ENCODE measurements at regions not wholly inside any gene's neighbourhood (a gene's known extent, or its start where the extent isn't known, plus 50 kb on each side); places are given as distances from the start of the nearest gene placed in this dataset.

DNA sequence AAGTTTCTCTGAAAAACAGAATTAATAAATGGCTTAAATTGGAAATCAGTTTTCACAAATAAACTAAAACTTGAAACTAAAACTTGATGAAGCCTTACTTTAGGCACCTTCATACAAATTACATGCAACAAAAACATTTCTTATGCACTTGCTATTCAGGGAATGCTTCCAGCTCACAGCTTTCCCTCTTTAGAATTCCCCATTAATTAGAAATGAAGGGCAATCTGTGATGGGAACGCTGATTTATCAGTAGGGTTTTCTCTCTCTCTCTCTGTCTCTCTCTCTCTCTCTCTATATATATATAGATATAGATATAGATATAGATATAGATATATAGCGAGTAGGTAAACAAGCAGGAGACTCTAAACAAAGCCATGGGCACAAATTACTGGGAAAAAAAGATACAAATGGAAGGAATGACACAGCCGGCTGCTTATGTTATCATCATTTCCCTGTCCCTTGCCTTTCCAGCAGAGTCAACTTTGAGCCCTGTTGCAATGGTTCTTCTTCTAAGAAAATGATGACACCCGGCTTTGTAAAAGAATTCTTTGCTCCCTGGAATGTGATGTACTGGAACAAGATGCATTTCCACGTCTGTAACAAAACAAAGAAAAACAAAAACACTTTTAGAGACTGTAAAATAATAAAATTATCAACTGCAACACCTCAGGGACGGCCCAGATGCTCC is 1121.6 kb upstream of the TMEM132C start:
- TF ChIP-seq CTCF (IDR thresholded peaks at IDR 0.05; ENCODE audit: unreplicated experiment), result no peak
- no peak overlapping the region for H3K4me3 Mint-ChIP-seq (ENCODE audit: low read depth, unreplicated experiment)
- no peak for DNase-seq
- no TSS peak for BruUV-seq (replicated peaks)
- no peaks in the 10 kb centered on the region for H3K27me3 Mint-ChIP-seq (ENCODE audit: unreplicated experiment)
- no peaks in the 10 kb centered on the region for H3K4me1 Mint-ChIP-seq (ENCODE audit: low read depth, unreplicated experiment)
- no peak overlapping the region for H3K27ac Mint-ChIP-seq (ENCODE audit: unreplicated experiment)
- H3K9me3 Mint-ChIP-seq (ENCODE audit: low read depth, unreplicated experiment), result peaks cover 5% of the 10 kb centered on the region
- CTCF ChIA-PET, result no interaction called here
- no peaks in the 10 kb centered on the region for H3K36me3 Mint-ChIP-seq (ENCODE audit: insufficient read depth, unreplicated experiment)
- intact Hi-C loops (cut with micrococcal nuclease; ENCODE audit: unreplicated experiment), result no loop called here

- no peak for TF ChIP-seq CTCF (IDR thresholded peaks at IDR 0.05; ENCODE audit: unreplicated experiment)
- H3K9me3 Mint-ChIP-seq (ENCODE audit: low read depth, unreplicated experiment), result peaks cover 3% of the 10 kb centered on the region
- DNase-seq, result no peak
- H3K27ac Mint-ChIP-seq (ENCODE audit: unreplicated experiment), result no peak overlapping the region
- H3K36me3 Mint-ChIP-seq (ENCODE audit: insufficient read depth, unreplicated experiment), result no peaks in the 10 kb centered on the region
- H3K27me3 Mint-ChIP-seq (ENCODE audit: unreplicated experiment), result no peaks in the 10 kb centered on the region
- H3K4me3 Mint-ChIP-seq (ENCODE audit: low read depth, unreplicated experiment), result no peak overlapping the region
- CTCF ChIA-PET, result no interaction called here
- H3K4me1 Mint-ChIP-seq (ENCODE audit: low read depth, unreplicated experiment), result no peaks in the 10 kb centered on the region
- intact Hi-C loops (cut with micrococcal nuclease; ENCODE audit: unreplicated experiment), result no loop called here
- BruUV-seq (replicated peaks), result no TSS peak
Observed at GRCh38 chr12:127145929-127146789, 1120.8 kb upstream of the TMEM132C start.

DNA sequence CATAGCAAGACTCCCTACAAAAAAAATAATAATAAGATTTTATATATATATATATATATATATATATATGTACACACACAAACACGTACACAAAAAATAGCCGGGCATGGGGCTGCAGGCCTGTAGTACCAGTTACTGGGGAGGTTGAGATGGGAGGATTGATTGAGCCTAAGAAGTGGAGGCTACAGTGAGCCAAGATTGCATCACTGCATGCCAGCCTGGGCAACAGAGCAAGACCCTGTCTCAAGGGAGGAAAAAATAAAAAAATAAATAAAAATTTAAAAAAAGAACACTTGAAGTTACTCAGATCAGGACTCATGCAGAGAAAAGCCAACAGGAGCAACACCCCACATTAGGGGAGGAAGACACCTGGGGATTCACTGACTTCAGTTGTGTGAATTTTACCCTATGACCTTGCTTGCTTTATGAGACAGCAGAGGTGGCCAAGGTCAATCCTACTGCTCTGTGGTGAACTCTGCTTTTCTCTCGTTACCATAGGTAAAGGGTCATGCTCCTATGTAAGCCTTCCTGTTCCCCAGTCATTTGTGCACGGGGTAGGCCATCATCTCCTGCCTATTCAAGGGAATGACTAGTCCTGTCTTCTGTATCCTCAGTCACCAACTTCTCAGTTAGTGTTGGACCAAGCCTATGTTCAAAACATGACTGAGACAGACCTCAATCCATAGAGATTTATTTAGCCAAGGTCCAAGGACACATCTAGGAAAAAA is 1119.8 kb upstream of the TMEM132C start:
- intact Hi-C loops (cut with micrococcal nuclease; ENCODE audit: unreplicated experiment), result no loop called here
- Mint-ChIP-seq H3K4me1 (ENCODE audit: low read depth, unreplicated experiment) (no peaks in the 10 kb centered on the region), H3K27me3 (ENCODE audit: unreplicated experiment) (no peaks in the 10 kb centered on the region), H3K9me3 (ENCODE audit: low read depth, unreplicated experiment) (no peaks in the 10 kb centered on the region), H3K27ac (ENCODE audit: unreplicated experiment) (no peak overlapping the region), H3K4me3 (ENCODE audit: low read depth, unreplicated experiment) (no peak overlapping the region), H3K36me3 (ENCODE audit: insufficient read depth, unreplicated experiment) (no peaks in the 10 kb centered on the region)
- CTCF ChIA-PET, result no interaction called here
- no TSS peak for BruUV-seq (replicated peaks)
- no peak for DNase-seq
- TF ChIP-seq CTCF (IDR thresholded peaks at IDR 0.05; ENCODE audit: unreplicated experiment), result no peak

- no TSS peak for BruUV-seq (replicated peaks)
- no peak for TF ChIP-seq CTCF (IDR thresholded peaks at IDR 0.05; ENCODE audit: unreplicated experiment)
- intact Hi-C loops (cut with micrococcal nuclease; ENCODE audit: unreplicated experiment), result no loop called here
- Mint-ChIP-seq H3K27me3 (ENCODE audit: unreplicated experiment) (no peaks in the 10 kb centered on the region), H3K36me3 (ENCODE audit: insufficient read depth, unreplicated experiment) (no peaks in the 10 kb centered on the region), H3K4me1 (ENCODE audit: low read depth, unreplicated experiment) (no peaks in the 10 kb centered on the region), H3K9me3 (ENCODE audit: low read depth, unreplicated experiment) (no peaks in the 10 kb centered on the region), H3K27ac (ENCODE audit: unreplicated experiment) (no peak overlapping the region), H3K4me3 (ENCODE audit: low read depth, unreplicated experiment) (no peak overlapping the region)
- no peak for DNase-seq
- CTCF ChIA-PET, result no interaction called here
Observed at GRCh38 chr12:127147724-127148123, 1119.2 kb upstream of the TMEM132C start.
